ENCODE measurements at regions not wholly inside any gene's neighbourhood (a gene's known extent, or its start where the extent isn't known, plus 50 kb on each side); places are given as distances from the start of the nearest gene placed in this dataset.

DNA sequence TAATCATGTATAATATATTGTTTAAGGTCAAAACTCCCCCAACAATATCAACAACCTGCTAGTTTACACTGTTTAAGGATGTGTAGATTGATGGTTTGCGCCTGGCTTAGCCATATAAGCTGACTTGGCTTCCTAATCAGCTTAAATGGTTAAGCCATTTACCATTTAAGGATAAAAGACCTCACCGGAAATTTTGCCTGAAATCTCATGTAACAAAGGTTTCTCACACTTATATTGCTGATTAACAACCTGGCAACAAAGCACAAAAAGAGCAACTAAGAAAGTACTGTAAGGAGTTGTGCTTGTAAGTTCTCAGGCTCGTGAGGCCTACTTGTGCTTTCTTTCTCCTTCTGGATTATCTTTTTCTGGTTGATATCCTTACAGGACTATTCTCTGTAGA is 485.2 kb downstream of the GABRG1 start:
- Histone ChIP-seq H2AFZ (ENCODE audit: control insufficient read depth, low read depth, low read length) (no peak overlapping the region), H3K4me2 (ENCODE audit: control insufficient read depth, insufficient read depth) (no peak overlapping the region), H3K4me1 (ENCODE audit: control insufficient read depth, insufficient read depth, low read length) (no peaks in the 10 kb centered on the region), H4K20me1 (ENCODE audit: control insufficient read depth, insufficient read depth) (no peaks in the 10 kb centered on the region), H3K4me3 (no peak overlapping the region), H3K9me3 (replicated peaks; ENCODE audit: control insufficient read depth, insufficient read depth, low read length) (no peaks in the 10 kb centered on the region), H3K27ac (ENCODE audit: control insufficient read depth, insufficient read depth) (no peak overlapping the region), H3K36me3 (ENCODE audit: control insufficient read depth in 2 of 2, insufficient read depth in 2 of 2, low read length in 1 of 2) (no peaks in the 10 kb centered on the region), H3K27me3 (replicated peaks in 1 of 2; ENCODE audit: control insufficient read depth in 2 of 2, insufficient read depth in 2 of 2, low read length in 1 of 2) (no peaks in the 10 kb centered on the region), H3K79me2 (ENCODE audit: control insufficient read depth, insufficient read depth, low read length) (no peaks in the 10 kb centered on the region), H3K9ac (ENCODE audit: control insufficient read depth, insufficient read depth, low read length) (no peak overlapping the region)
- in situ Hi-C loops (cut with MboI): no loop called here
- FAIRE-seq (no peak), ATAC-seq (no peak), DNase-seq (ENCODE audit: low read depth, low spot score) (no peak)
- intact Hi-C loops (cut with micrococcal nuclease; ENCODE audit: unreplicated experiment): no loop called here
- TF ChIP-seq RELA (IDR thresholded peaks at IDR 0.05; ENCODE audit: borderline replicate concordance, partially characterized antibody) (no peak), ZNF24 (IDR thresholded peaks at IDR 0.05) (no peak), SIX5 (IDR thresholded peaks at IDR 0.05; ENCODE audit: low read depth, low read length, severe bottlenecking) (no peak), EP300 (IDR thresholded peaks at IDR 0.05; ENCODE audit: borderline replicate concordance in 1 of 2, control insufficient read depth in 1 of 2, low read depth in 2 of 2, low read length in 2 of 2) (no peak), POLR2A (IDR thresholded peaks at IDR 0.05; ENCODE audit: low read depth, low read length) (no peak), TCF12 (IDR thresholded peaks at IDR 0.05; ENCODE audit: low read depth, low read length) (no peak), BMI1 (IDR thresholded peaks at IDR 0.05; ENCODE audit: borderline replicate concordance) (no peak), HDGF (IDR thresholded peaks at IDR 0.05) (no peak)
- TF ChIP-seq, protein P1, sequence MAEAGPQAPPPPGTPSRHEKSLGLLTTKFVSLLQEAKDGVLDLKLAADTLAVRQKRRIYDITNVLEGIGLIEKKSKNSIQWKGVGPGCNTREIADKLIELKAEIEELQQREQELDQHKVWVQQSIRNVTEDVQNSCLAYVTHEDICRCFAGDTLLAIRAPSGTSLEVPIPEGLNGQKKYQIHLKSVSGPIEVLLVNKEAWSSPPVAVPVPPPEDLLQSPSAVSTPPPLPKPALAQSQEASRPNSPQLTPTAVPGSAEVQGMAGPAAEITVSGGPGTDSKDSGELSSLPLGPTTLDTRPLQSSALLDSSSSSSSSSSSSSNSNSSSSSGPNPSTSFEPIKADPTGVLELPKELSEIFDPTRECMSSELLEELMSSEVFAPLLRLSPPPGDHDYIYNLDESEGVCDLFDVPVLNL (IDR thresholded peaks at IDR 0.05; ENCODE audit: low read depth, low read length): no peak
- TF ChIP-seq, protein P2, sequence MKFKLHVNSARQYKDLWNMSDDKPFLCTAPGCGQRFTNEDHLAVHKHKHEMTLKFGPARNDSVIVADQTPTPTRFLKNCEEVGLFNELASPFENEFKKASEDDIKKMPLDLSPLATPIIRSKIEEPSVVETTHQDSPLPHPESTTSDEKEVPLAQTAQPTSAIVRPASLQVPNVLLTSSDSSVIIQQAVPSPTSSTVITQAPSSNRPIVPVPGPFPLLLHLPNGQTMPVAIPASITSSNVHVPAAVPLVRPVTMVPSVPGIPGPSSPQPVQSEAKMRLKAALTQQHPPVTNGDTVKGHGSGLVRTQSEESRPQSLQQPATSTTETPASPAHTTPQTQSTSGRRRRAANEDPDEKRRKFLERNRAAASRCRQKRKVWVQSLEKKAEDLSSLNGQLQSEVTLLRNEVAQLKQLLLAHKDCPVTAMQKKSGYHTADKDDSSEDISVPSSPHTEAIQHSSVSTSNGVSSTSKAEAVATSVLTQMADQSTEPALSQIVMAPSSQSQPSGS (IDR thresholded peaks at IDR 0.05; ENCODE audit: low read length): no peak
- TF ChIP-seq, protein P3, sequence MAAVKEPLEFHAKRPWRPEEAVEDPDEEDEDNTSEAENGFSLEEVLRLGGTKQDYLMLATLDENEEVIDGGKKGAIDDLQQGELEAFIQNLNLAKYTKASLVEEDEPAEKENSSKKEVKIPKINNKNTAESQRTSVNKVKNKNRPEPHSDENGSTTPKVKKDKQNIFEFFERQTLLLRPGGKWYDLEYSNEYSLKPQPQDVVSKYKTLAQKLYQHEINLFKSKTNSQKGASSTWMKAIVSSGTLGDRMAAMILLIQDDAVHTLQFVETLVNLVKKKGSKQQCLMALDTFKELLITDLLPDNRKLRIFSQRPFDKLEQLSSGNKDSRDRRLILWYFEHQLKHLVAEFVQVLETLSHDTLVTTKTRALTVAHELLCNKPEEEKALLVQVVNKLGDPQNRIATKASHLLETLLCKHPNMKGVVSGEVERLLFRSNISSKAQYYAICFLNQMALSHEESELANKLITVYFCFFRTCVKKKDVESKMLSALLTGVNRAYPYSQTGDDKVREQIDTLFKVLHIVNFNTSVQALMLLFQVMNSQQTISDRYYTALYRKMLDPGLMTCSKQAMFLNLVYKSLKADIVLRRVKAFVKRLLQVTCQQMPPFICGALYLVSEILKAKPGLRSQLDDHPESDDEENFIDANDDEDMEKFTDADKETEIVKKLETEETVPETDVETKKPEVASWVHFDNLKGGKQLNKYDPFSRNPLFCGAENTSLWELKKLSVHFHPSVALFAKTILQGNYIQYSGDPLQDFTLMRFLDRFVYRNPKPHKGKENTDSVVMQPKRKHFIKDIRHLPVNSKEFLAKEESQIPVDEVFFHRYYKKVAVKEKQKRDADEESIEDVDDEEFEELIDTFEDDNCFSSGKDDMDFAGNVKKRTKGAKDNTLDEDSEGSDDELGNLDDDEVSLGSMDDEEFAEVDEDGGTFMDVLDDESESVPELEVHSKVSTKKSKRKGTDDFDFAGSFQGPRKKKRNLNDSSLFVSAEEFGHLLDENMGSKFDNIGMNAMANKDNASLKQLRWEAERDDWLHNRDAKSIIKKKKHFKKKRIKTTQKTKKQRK (IDR thresholded peaks at IDR 0.05; ENCODE audit: low read depth, low read length): no peak
- no TSS peak for BruUV-seq (replicated peaks)
- ChIA-PET RAD21 (ENCODE audit: unreplicated experiment) (no interaction called here), CTCF (interaction anchor here (1.0 to 1.6 kb wide), 2 partner anchors 8 to 25 kb away, joined by 3 to 5 read pairs; no protein-coding TSS in a partner anchor), SMC1A (ENCODE audit: uncharacterized antibody, unreplicated experiment) (no interaction called here), POLR2A (no interaction called here)
- 19% methylated on average over 3 of the region's 3 CpGs for WGBS (ENCODE audit: insufficient coverage, insufficient replicate concordance, low lambda C conversion rate, missing lambda C conversion rate)

Data from GM12878 (cell line).